SK-N-SH treated with all-trans-retinoic acid at 6 μM for 48 hours (cell line): ENCODE measurements at regions not wholly inside any gene's neighbourhood (a gene's known extent, or its start where the extent isn't known, plus 50 kb on each side); places are given as distances from the start of the nearest gene placed in this dataset.

Experiments
- ATAC-seq: fragments of 200-7000 bp; cut with Tn5 transposase; 3 replicates; pipeline ENCODE4 v1.9.1; 2020; ENCODE audit warnings: mild to moderate bottlenecking, moderate library complexity
- ARNTL ChIP-seq: fragments of 450-650 bp; formaldehyde crosslinking; IDR thresholded peaks from 2 replicates; pipeline ENCODE4 v1.5.0; 2020; ENCODE audit warnings: low read depth, mild to moderate bottlenecking, moderate library complexity, borderline replicate concordance
- BACH2 ChIP-seq: fragments of 250-450 bp; sonication (Bioruptor Pico); IDR thresholded peaks from 2 replicates; pipeline ENCODE4 v1.9.0; 2021; ENCODE audit warnings: mild to moderate bottlenecking, borderline replicate concordance
- CSDC2 ChIP-seq: fragments of 250-450 bp; sonication (Bioruptor Pico); IDR thresholded peaks from 2 replicates; pipeline ENCODE4 v1.5.0; 2020; ENCODE audit warnings: mild to moderate bottlenecking, moderate library complexity
- ESRRG ChIP-seq: fragments of 250-450 bp; sonication (Bioruptor Pico); IDR thresholded peaks from 2 replicates; pipeline ENCODE4 v1.6.1; 2021; ENCODE audit warnings: mild to moderate bottlenecking
- GLIS3 ChIP-seq: fragments of 250-450 bp; sonication (Bioruptor Pico); IDR thresholded peaks from 2 replicates; pipeline ENCODE4 v1.5.0; 2020; ENCODE audit warnings: mild to moderate bottlenecking, moderate library complexity
- OSR1 ChIP-seq: fragments of 250-450 bp; sonication (Bioruptor Pico); IDR thresholded peaks from 2 replicates; pipeline ENCODE4 v1.8.0; 2022; ENCODE audit warnings: moderate library complexity, mild to moderate bottlenecking, inconsistent platforms
- PPARA ChIP-seq: fragments of 250-450 bp; sonication (Bioruptor Pico); IDR thresholded peaks from 2 replicates; pipeline ENCODE4 v1.5.0; 2020; ENCODE audit warnings: mild to moderate bottlenecking, borderline replicate concordance
- TCF4 ChIP-seq: fragments of 250-450 bp; sonication (Bioruptor Pico); IDR thresholded peaks from 2 replicates; pipeline ENCODE4 v1.8.0; 2021; ENCODE audit warnings: mild to moderate bottlenecking, moderate library complexity, borderline replicate concordance
- TOX ChIP-seq: fragments of 250-450 bp; sonication (Bioruptor Pico); IDR thresholded peaks from 2 replicates; pipeline ENCODE4 v1.8.0; 2021; ENCODE audit warnings: mild to moderate bottlenecking, moderate library complexity, borderline replicate concordance
- ZC3H10 ChIP-seq: fragments of 250-450 bp; sonication (Bioruptor Pico); IDR thresholded peaks from 2 replicates; pipeline ENCODE4 v1.5.1; 2021; ENCODE audit warnings: mild to moderate bottlenecking, moderate library complexity
- ZFP3 ChIP-seq: fragments of 250-450 bp; sonication (Bioruptor Pico); IDR thresholded peaks from 2 replicates; pipeline ENCODE4 v1.5.0; 2020; ENCODE audit warnings: mild to moderate bottlenecking, moderate library complexity
- ZFP30 ChIP-seq: fragments of 450-650 bp; formaldehyde crosslinking; IDR thresholded peaks from 2 replicates; pipeline ENCODE4 v1.5.0; 2022; ENCODE audit warnings: mild to moderate bottlenecking, moderate library complexity
- ZNF565 ChIP-seq: fragments of 450-650 bp; formaldehyde crosslinking; conservative IDR thresholded peaks from 2 replicates; pipeline ENCODE4 v1.5.0; 2020; ENCODE audit warnings: low read depth, mild to moderate bottlenecking, moderate library complexity
- ZNF70 ChIP-seq: fragments of 450-650 bp; formaldehyde crosslinking; IDR thresholded peaks from 2 replicates; pipeline ENCODE4 v1.5.0; 2020; ENCODE audit warnings: mild to moderate bottlenecking, moderate library complexity
- ZNF8 ChIP-seq: fragments of 450-650 bp; formaldehyde crosslinking; IDR thresholded peaks from 2 replicates; pipeline ENCODE4 v1.5.0; 2020; ENCODE audit warnings: mild to moderate bottlenecking, moderate library complexity
- TF ChIP-seq, protein P1 (sequence below): fragments of 250-450 bp; sonication (Bioruptor Pico); IDR thresholded peaks from 2 replicates; pipeline ENCODE4 v1.5.1; 2021; ENCODE audit warnings: mild to moderate bottlenecking, moderate library complexity
- TF ChIP-seq, protein P2 (sequence below): fragments of 250-450 bp; sonication (Bioruptor Pico); IDR thresholded peaks from 2 replicates; pipeline ENCODE4 v1.5.0; 2020; ENCODE audit warnings: mild to moderate bottlenecking, moderate library complexity
- TF ChIP-seq, protein P3 (sequence below): fragments of 250-450 bp; sonication (Bioruptor Pico); IDR thresholded peaks from 2 replicates; pipeline ENCODE4 v1.5.1; 2020; ENCODE audit warnings: low read depth, mild to moderate bottlenecking, moderate library complexity
- TF ChIP-seq, protein P4 (sequence below): fragments of 250-450 bp; sonication (Bioruptor Pico); IDR thresholded peaks from 2 replicates; pipeline ENCODE4 v1.8.0; 2020; ENCODE audit warnings: mild to moderate bottlenecking, moderate library complexity, borderline replicate concordance
- TF ChIP-seq, protein P5 (sequence below): fragments of 250-450 bp; sonication (Bioruptor Pico); IDR thresholded peaks from 2 replicates; pipeline ENCODE4 v1.8.0; 2021; ENCODE audit warnings: low read depth, mild to moderate bottlenecking, moderate library complexity, borderline replicate concordance

DNA sequence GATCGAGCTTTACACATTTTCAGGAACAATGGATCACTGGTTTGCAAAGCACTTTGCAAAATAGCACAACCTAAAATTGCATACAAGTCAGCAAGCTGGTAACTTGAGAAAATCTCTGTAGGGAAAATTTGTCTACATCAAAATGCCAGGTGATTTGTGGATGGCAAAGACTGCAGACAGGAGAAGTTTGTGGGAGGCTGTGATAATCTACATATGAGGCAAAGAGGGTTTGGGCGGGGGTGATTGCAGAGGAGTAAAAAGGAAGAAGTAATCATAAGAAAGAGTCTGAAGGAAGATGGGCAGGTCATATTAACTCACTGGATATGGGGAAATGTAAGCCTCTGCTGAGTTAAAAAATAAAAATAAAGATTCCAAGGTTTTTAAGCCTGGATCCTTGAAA, 166.3 kb upstream of the STXBP5 start:
- ATAC-seq = no peak
- no peak for TF ChIP-seq ZNF8

DNA sequence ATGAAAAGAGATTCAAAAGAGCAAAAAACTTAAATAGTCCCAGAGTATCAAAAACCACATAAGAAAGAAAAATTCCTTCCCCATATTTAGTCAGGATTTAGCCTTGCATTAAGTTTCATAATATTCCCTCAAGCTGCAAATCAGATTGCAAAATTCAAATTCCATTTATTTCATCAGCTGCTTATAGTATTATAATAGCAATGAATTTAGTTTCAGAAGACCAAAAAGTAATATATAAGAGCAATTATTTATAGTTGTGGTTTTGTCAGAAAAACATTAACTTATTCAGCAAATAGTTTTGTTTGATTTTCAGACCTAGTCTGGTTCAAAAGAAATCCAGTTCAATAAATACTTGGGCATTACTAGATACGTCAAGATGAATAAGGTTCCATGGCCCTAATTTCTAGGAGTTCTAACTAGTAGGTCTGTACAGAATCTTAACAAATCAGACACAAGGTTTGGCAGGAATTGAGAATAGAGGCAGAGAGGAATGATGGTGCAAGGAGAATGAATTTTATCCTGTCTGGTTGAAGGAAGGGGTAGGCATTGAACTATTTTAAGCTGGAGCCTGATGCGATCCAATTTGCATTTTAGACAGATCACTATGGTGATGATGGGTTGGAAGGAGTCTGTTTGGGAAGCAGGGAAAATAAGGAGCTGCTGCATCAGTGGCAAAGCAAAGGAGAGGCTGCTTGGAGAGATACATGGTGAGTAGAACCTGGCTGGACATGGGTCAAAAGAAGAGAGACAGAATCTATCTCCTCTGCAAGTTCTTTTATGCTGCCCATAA, 163.9 kb upstream of the STXBP5 start:
- no peak for ATAC-seq

DNA sequence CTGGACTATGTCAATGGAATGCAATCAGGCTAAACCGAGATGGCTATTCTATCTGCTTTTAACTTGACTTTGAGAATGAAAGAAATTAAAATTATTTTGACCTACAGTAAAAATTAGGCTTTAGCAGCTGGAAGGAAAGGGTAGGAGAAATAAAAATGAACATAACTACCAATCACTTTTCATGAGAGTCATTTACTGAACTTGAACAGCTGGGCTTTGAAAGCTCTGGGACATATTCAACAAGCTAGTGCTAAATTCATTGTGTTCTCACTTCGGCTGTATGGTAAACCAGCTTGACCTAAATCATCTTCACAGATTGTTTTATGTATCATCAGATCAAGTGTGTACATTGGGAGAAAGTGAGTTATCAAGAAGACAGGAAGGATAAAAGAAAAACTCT, 161.5 kb upstream of the STXBP5 start:
- no peak for TF ChIP-seq ARNTL
- TF ChIP-seq PPARA (CRISPR knock-in tag) = no peak
- no peak for TF ChIP-seq ZFP3 (CRISPR knock-in tag)
- TF ChIP-seq ZFP30 (CRISPR knock-in tag) = no peak
- TF ChIP-seq, protein P1, sequence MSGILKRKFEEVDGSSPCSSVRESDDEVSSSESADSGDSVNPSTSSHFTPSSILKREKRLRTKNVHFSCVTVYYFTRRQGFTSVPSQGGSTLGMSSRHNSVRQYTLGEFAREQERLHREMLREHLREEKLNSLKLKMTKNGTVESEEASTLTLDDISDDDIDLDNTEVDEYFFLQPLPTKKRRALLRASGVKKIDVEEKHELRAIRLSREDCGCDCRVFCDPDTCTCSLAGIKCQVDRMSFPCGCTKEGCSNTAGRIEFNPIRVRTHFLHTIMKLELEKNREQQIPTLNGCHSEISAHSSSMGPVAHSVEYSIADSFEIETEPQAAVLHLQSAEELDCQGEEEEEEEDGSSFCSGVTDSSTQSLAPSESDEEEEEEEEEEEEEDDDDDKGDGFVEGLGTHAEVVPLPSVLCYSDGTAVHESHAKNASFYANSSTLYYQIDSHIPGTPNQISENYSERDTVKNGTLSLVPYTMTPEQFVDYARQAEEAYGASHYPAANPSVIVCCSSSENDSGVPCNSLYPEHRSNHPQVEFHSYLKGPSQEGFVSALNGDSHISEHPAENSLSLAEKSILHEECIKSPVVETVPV (CRISPR knock-in tag) = no peak
- no peak for TF ChIP-seq CSDC2 (CRISPR knock-in tag)
- TF ChIP-seq TOX (CRISPR knock-in tag) = no peak
- no peak for TF ChIP-seq ZNF70 (CRISPR knock-in tag)
- TF ChIP-seq OSR1 (CRISPR knock-in tag) = no peak
- ATAC-seq = no peak

More for the DNA sequence above, 163.9 kb upstream of the STXBP5 start:
- TF ChIP-seq ZNF565 (CRISPR knock-in tag) = no peak
- TF ChIP-seq, protein P2, sequence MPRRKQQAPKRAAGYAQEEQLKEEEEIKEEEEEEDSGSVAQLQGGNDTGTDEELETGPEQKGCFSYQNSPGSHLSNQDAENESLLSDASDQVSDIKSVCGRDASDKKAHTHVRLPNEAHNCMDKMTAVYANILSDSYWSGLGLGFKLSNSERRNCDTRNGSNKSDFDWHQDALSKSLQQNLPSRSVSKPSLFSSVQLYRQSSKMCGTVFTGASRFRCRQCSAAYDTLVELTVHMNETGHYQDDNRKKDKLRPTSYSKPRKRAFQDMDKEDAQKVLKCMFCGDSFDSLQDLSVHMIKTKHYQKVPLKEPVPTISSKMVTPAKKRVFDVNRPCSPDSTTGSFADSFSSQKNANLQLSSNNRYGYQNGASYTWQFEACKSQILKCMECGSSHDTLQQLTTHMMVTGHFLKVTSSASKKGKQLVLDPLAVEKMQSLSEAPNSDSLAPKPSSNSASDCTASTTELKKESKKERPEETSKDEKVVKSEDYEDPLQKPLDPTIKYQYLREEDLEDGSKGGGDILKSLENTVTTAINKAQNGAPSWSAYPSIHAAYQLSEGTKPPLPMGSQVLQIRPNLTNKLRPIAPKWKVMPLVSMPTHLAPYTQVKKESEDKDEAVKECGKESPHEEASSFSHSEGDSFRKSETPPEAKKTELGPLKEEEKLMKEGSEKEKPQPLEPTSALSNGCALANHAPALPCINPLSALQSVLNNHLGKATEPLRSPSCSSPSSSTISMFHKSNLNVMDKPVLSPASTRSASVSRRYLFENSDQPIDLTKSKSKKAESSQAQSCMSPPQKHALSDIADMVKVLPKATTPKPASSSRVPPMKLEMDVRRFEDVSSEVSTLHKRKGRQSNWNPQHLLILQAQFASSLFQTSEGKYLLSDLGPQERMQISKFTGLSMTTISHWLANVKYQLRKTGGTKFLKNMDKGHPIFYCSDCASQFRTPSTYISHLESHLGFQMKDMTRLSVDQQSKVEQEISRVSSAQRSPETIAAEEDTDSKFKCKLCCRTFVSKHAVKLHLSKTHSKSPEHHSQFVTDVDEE (CRISPR knock-in tag) = no peak
- TF ChIP-seq, protein P3, sequence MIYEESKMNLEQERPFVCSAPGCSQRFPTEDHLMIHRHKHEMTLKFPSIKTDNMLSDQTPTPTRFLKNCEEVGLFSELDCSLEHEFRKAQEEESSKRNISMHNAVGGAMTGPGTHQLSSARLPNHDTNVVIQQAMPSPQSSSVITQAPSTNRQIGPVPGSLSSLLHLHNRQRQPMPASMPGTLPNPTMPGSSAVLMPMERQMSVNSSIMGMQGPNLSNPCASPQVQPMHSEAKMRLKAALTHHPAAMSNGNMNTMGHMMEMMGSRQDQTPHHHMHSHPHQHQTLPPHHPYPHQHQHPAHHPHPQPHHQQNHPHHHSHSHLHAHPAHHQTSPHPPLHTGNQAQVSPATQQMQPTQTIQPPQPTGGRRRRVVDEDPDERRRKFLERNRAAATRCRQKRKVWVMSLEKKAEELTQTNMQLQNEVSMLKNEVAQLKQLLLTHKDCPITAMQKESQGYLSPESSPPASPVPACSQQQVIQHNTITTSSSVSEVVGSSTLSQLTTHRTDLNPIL (CRISPR knock-in tag) = no peak
- no peak for TF ChIP-seq ZC3H10
- no peak for TF ChIP-seq PPARA (CRISPR knock-in tag)
- TF ChIP-seq ESRRG (CRISPR knock-in tag) = no peak
- no peak for TF ChIP-seq ZNF8
- no peak for TF ChIP-seq ZNF70 (CRISPR knock-in tag)
- no peak for TF ChIP-seq TCF4
- TF ChIP-seq BACH2 (CRISPR knock-in tag) = no peak
- no peak for TF ChIP-seq ZFP30 (CRISPR knock-in tag)
- TF ChIP-seq, protein P4, sequence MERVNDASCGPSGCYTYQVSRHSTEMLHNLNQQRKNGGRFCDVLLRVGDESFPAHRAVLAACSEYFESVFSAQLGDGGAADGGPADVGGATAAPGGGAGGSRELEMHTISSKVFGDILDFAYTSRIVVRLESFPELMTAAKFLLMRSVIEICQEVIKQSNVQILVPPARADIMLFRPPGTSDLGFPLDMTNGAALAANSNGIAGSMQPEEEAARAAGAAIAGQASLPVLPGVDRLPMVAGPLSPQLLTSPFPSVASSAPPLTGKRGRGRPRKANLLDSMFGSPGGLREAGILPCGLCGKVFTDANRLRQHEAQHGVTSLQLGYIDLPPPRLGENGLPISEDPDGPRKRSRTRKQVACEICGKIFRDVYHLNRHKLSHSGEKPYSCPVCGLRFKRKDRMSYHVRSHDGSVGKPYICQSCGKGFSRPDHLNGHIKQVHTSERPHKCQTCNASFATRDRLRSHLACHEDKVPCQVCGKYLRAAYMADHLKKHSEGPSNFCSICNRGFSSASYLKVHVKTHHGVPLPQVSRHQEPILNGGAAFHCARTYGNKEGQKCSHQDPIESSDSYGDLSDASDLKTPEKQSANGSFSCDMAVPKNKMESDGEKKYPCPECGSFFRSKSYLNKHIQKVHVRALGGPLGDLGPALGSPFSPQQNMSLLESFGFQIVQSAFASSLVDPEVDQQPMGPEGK (CRISPR knock-in tag) = no peak
- TF ChIP-seq GLIS3 (CRISPR knock-in tag) = no peak
- TF ChIP-seq, protein P5, sequence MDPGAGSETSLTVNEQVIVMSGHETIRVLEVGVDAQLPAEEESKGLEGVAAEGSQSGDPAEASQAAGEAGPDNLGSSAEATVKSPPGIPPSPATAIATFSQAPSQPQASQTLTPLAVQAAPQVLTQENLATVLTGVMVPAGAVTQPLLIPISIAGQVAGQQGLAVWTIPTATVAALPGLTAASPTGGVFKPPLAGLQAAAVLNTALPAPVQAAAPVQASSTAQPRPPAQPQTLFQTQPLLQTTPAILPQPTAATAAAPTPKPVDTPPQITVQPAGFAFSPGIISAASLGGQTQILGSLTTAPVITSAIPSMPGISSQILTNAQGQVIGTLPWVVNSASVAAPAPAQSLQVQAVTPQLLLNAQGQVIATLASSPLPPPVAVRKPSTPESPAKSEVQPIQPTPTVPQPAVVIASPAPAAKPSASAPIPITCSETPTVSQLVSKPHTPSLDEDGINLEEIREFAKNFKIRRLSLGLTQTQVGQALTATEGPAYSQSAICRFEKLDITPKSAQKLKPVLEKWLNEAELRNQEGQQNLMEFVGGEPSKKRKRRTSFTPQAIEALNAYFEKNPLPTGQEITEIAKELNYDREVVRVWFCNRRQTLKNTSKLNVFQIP (CRISPR knock-in tag) = no peak
- no peak for TF ChIP-seq TOX (CRISPR knock-in tag)
